Jurkat, Clone E6-1 (cell line): ENCODE measurements at regions not wholly inside any gene's neighbourhood (a gene's known extent, or its start where the extent isn't known, plus 50 kb on each side); places are given as distances from the start of the nearest gene placed in this dataset.

Experiments
- DNase-seq: peaks from one replicate; pipeline ENCODE4 v3.0.0-alpha.2; 2011; ENCODE audit warnings: low read depth, low spot score
- H3K4me3 ChIP-seq: 2 replicates; pipeline ENCODE4 v1.5.1; 2011; ENCODE audit warnings: mild to moderate bottlenecking, low read length, control low read depth, moderate library complexity

GRCh38 chr13:109394311-109394988, 391.9 kb downstream of the IRS2 start:
- no peak for DNase-seq

GRCh38 chr13:109393045-109393444, 393.3 kb downstream of the IRS2 start:
- no peak overlapping the region for H3K4me3 ChIP-seq
- DNase-seq: no peak

More at GRCh38 chr13:109394311-109394988, 391.9 kb downstream of the IRS2 start:
- no peak overlapping the region for H3K4me3 ChIP-seq

GRCh38 chr13:109390391-109390790, 396.0 kb downstream of the IRS2 start:
- DNase-seq: no peak
- no peak overlapping the region for H3K4me3 ChIP-seq

- no peak overlapping the region for H3K4me3 ChIP-seq
- no peak for DNase-seq
Observed at GRCh38 chr13:109389892-109390345, 396.5 kb downstream of the IRS2 start.

GRCh38 chr13:109389456-109389855, 396.9 kb downstream of the IRS2 start:
- DNase-seq: no peak
- H3K4me3 ChIP-seq: no peak overlapping the region

GRCh38 chr13:109387471-109387870, 398.9 kb downstream of the IRS2 start:
- no peak overlapping the region for H3K4me3 ChIP-seq
- DNase-seq: no peak

- no peak for DNase-seq
- H3K4me3 ChIP-seq: no peak overlapping the region
Observed at GRCh38 chr13:109385242-109385560, 401.2 kb downstream of the IRS2 start.

- no peak overlapping the region for H3K4me3 ChIP-seq
- no peak for DNase-seq
Observed at GRCh38 chr13:109384491-109385241, 401.7 kb downstream of the IRS2 start.

GRCh38 chr13:109383683-109384082, 402.7 kb downstream of the IRS2 start:
- H3K4me3 ChIP-seq: no peak overlapping the region
- no peak for DNase-seq

GRCh38 chr13:109381546-109382180, 404.7 kb downstream of the IRS2 start:
- DNase-seq: no peak
- no peak overlapping the region for H3K4me3 ChIP-seq

- no peak overlapping the region for H3K4me3 ChIP-seq
- no peak for DNase-seq
Observed at GRCh38 chr13:109380457-109380856, 405.9 kb downstream of the IRS2 start.

- no peak for DNase-seq
- no peak overlapping the region for H3K4me3 ChIP-seq
Observed at GRCh38 chr13:109379930-109380329, 406.5 kb downstream of the IRS2 start.

GRCh38 chr13:109376936-109377335, 409.4 kb downstream of the IRS2 start:
- no peak for DNase-seq
- H3K4me3 ChIP-seq: no peak overlapping the region

- no peak overlapping the region for H3K4me3 ChIP-seq
- DNase-seq: no peak
Observed at GRCh38 chr13:109374609-109375200, 411.7 kb downstream of the IRS2 start.

- H3K4me3 ChIP-seq: no peak overlapping the region
- DNase-seq: no peak
Observed at GRCh38 chr13:109372666-109373065, 413.7 kb downstream of the IRS2 start.

GRCh38 chr13:109371066-109371465, 415.3 kb downstream of the IRS2 start:
- no peak for DNase-seq
- H3K4me3 ChIP-seq: no peak overlapping the region

GRCh38 chr13:109370496-109370895, 415.9 kb downstream of the IRS2 start:
- no peak for DNase-seq
- H3K4me3 ChIP-seq: no peak overlapping the region

GRCh38 chr13:109369353-109370052, 416.9 kb downstream of the IRS2 start:
- H3K4me3 ChIP-seq: no peak overlapping the region
- DNase-seq: no peak

GRCh38 chr13:109368230-109368629, 418.2 kb downstream of the IRS2 start:
- no peak for DNase-seq
- H3K4me3 ChIP-seq: no peak overlapping the region
